K562 (cell line): ENCODE measurements at regions not wholly inside any gene's neighbourhood (a gene's known extent, or its start where the extent isn't known, plus 50 kb on each side); places are given as distances from the start of the nearest gene placed in this dataset.

Experiments
- ATAC-seq: fragments of 200-7000 bp; cut with Tn5 transposase; 3 replicates; pipeline ENCODE4 v1.9.1; 2020; ENCODE audit warnings: moderate library complexity
- BruUV-seq: library from RNA; stranded (reverse); fragments of 400-500 nt; replicated peaks from 2 replicates; lab custom pipeline; 2021; lab: Mats Ljungman, UMichigan
- CTCF ChIA-PET: fragments of 300-600 bp; formaldehyde crosslinking; extraction: SDS; loops from one replicate; lab custom pipeline; 2021; ENCODE audit warnings: low intra/inter-chr PET ratio; lab: Yijun Ruan, JAX
- POLR2A ChIA-PET: fragments of 300-600, 350-650 bp; sonication (Branson Sonifier 250); formaldehyde crosslinking; extraction: SDS; loops from one replicate; lab custom pipeline; 2021; ENCODE audit warnings: antibody characterized with exemption, inconsistent platforms; lab: Yijun Ruan, JAX
- DNase-seq, 4 experiments: peaks; one replicate each; pipeline versions ENCODE4 v3.0.0 to v3.0.0-alpha.2; 2011 to 2018; ENCODE audit warnings: low spot score in 3 of 4, mixed read lengths in 3 of 4; ENCODE audit errors: extremely low read depth in 1 of 4
- FAIRE-seq: peaks from 2 replicates; lab custom pipeline; 2011; peaks lifted over from hg19 to GRCh38; lab: Jason Lieb, UNC
- H2AFZ ChIP-seq: 2 replicates; pipeline ENCODE4 v1.6.0; 2011; ENCODE audit warnings: low read depth, low read length, control low read depth, inconsistent platforms
- H3K27ac ChIP-seq: fragments of 200-600 bp; 3 replicates; pipeline ENCODE4 v1.8.0; 2011; ENCODE audit warnings: low read depth, mild to moderate bottlenecking, control low read depth, inconsistent platforms, low read length, moderate library complexity, mixed read lengths; ENCODE audit errors: extremely low read depth
- H3K27me3 ChIP-seq, 2 experiments: fragments of 300-600 bp in 1 of 2; 2 replicates in 1 of 2; 3 replicates in 1 of 2; pipeline versions ENCODE4 v1.6.0 to v1.8.0; 2011; ENCODE audit warnings: inconsistent platforms in 2 of 2, low read length in 2 of 2, mild to moderate bottlenecking in 1 of 2, mixed read lengths in 1 of 2, moderate library complexity in 1 of 2; ENCODE audit not compliant: control insufficient read depth in 2 of 2, insufficient read depth in 2 of 2
- H3K36me3 ChIP-seq: fragments of 300-600 bp; 3 replicates; pipeline ENCODE4 v1.8.0; 2011; ENCODE audit warnings: mild to moderate bottlenecking, low read length, inconsistent platforms; ENCODE audit not compliant: control insufficient read depth, insufficient read depth
- H3K4me1 ChIP-seq, 2 experiments: fragments of 200-600 bp in 1 of 2; replicated peaks in 1 of 2; 2 replicates in 1 of 2; 3 replicates in 1 of 2; pipeline versions ENCODE4 v1.5.1 to v1.8.0; 2011; ENCODE audit warnings: inconsistent platforms in 2 of 2, low read length in 2 of 2, mild to moderate bottlenecking in 1 of 2, mixed read lengths in 1 of 2, moderate library complexity in 1 of 2; ENCODE audit not compliant: control insufficient read depth in 2 of 2, insufficient read depth in 2 of 2
- H3K4me2 ChIP-seq: 2 replicates; pipeline ENCODE4 v1.6.1; 2011; ENCODE audit warnings: low read length, control low read depth, inconsistent platforms, mixed read lengths; ENCODE audit not compliant: insufficient read depth
- H3K4me3 ChIP-seq: fragments of 200-600 bp; sonication (generic), shearing (Covaris generic); 2 replicates; pipeline ENCODE4 v1.5.1; 2016; ENCODE audit warnings: control low read depth, inconsistent platforms
- H3K79me2 ChIP-seq: fragments of 200-600 bp; 3 replicates; pipeline ENCODE4 v1.8.0; 2011; ENCODE audit warnings: low read length, inconsistent platforms; ENCODE audit not compliant: control insufficient read depth, insufficient read depth
- H3K9ac ChIP-seq, 2 experiments: 2 replicates each; pipeline versions ENCODE4 v1.6.0 to v1.6.1; 2011; ENCODE audit warnings: low read depth in 2 of 2, low read length in 2 of 2, control low read depth in 1 of 2, inconsistent platforms in 1 of 2, mild to moderate bottlenecking in 1 of 2, mixed read lengths in 1 of 2; ENCODE audit not compliant: insufficient read depth in 1 of 2
- H3K9me1 ChIP-seq: one replicate; pipeline ENCODE4 v1.6.0; 2011; ENCODE audit warnings: inconsistent platforms, mild to moderate bottlenecking, low read length, moderate library complexity; ENCODE audit not compliant: control insufficient read depth, insufficient read depth
- H3K9me3 ChIP-seq: replicated peaks from 2 replicates; pipeline ENCODE4 v1.5.1; 2011; ENCODE audit warnings: low read depth, low read length, inconsistent platforms; ENCODE audit not compliant: control insufficient read depth, insufficient read depth
- H4K20me1 ChIP-seq: replicated peaks from 2 replicates; pipeline ENCODE4 v1.6.1; 2011; ENCODE audit warnings: low read length, inconsistent platforms, mixed read lengths; ENCODE audit not compliant: control insufficient read depth, insufficient read depth
- BRF1 ChIP-seq: IDR thresholded peaks from 3 replicates; pipeline ENCODE4 v1.6.1; 2011; ENCODE audit warnings: borderline replicate concordance, mild to moderate bottlenecking; ENCODE audit not compliant: insufficient read length; ENCODE audit errors: extremely low read depth
- JUNB ChIP-seq: fragments of 450-650 bp; formaldehyde crosslinking; conservative IDR thresholded peaks from 2 replicates; pipeline ENCODE4 v1.4.0; 2020; ENCODE audit warnings: mild to moderate bottlenecking
- MAFG ChIP-seq: fragments of 450-650 bp; conservative IDR thresholded peaks from 2 replicates; pipeline ENCODE4 v1.6.1; 2016; ENCODE audit warnings: missing genetic modification characterization, missing compliant biosample characterization
- TFAM ChIP-seq: fragments of 250-450 bp; sonication (Bioruptor Pico); conservative IDR thresholded peaks from 2 replicates; pipeline ENCODE4 v1.5.0; 2021; ENCODE audit warnings: mild to moderate bottlenecking, moderate library complexity
- ZNF174 ChIP-seq: fragments of 250-450 bp; sonication (Bioruptor Pico); IDR thresholded peaks from 2 replicates; pipeline ENCODE4 v1.4.0; 2020; ENCODE audit warnings: mild to moderate bottlenecking
- ZNF75A ChIP-seq: fragments of 450-650 bp; formaldehyde crosslinking; IDR thresholded peaks from 2 replicates; pipeline ENCODE4 v1.4.0; 2020; ENCODE audit warnings: mild to moderate bottlenecking
- WGBS: fragments of 100-300 bp; shearing (Covaris generic); methylation state at CpG from one replicate; pipeline ENCODE4 v1.1.6; 2016; ENCODE audit warnings: low coverage, mixed read lengths; ENCODE audit not compliant: insufficient coverage; ENCODE audit errors: missing lambda C conversion rate; 5-methylcytosine and 5-hydroxymethylcytosine counted together
- in situ Hi-C: fragments of 300-500 bp; cut with MboI; formaldehyde crosslinking; loops from 4 replicates; pipeline ENCODE4 v1.15.0; 2018; ENCODE audit warnings: inconsistent platforms, mixed read lengths
- intact Hi-C: fragments of 100-400 bp; cut with micrococcal nuclease; formaldehyde crosslinking; loops from 2 replicates; pipeline ENCODE4 v1.14.2; 2022
- TF ChIP-seq, protein P1 (sequence below): sonication (generic); formaldehyde crosslinking; IDR thresholded peaks from 2 replicates; pipeline ENCODE4 v1.8.1; 2022; ENCODE audit warnings: missing genetic modification reagents
- TF ChIP-seq, protein P2 (sequence below): conservative IDR thresholded peaks from 2 replicates; pipeline ENCODE4 v1.6.1; 2011; ENCODE audit warnings: low read depth, mild to moderate bottlenecking, low read length; ENCODE audit not compliant: control insufficient read depth
- TF ChIP-seq, protein P3 (sequence below): fragments of 250-450 bp; sonication (Bioruptor Pico); IDR thresholded peaks from 2 replicates; pipeline ENCODE4 v1.9.0; 2021; ENCODE audit warnings: mild to moderate bottlenecking, inconsistent platforms

DNA sequence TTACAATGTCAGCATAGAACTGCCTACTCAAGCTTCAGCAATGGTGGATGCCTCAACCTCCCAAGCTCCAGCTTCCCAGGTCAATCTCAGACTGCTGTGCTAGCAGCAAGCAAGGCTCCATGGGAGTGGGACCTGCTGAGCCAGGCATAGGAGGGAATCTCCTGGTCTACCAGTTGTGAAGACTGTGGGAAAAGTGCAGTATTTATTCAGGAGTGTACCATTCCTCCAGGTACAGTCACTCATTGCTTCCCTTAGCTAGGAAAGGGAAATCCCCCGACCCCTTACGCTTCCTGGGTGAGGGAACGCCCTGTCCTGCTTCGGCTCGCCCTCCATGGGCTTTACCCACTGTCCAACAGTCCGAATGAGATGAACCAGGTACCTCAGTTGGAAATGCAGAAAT is 130.3 kb downstream of the ADCYAP1 start:
- Histone ChIP-seq H3K9ac (no peak overlapping the region), H4K20me1 (no peaks in the 10 kb centered on the region), H3K27ac (no peak overlapping the region), H3K9me3 (no peaks in the 10 kb centered on the region), H3K4me3 (no peak overlapping the region), H3K9me1 (no peaks in the 10 kb centered on the region), H2AFZ (no peak overlapping the region), H3K4me2 (no peak overlapping the region), H3K27me3 (peaks cover 0 to 4% of the 10 kb centered on the region in 2 experiments; a peak in 1 of 5 replicates), H3K36me3 (no peaks in the 10 kb centered on the region), H3K4me1 (no peaks in the 10 kb centered on the region; a peak in 1 of 5 replicates), H3K79me2 (no peaks in the 10 kb centered on the region)
- DNase-seq (no peak), ATAC-seq (no peak), FAIRE-seq (no peak)
- intact Hi-C loops (no loop called here), in situ Hi-C loops (no loop called here)
- no TSS peak for BruUV-seq
- POLR2A ChIA-PET = interaction anchor here (1.2 kb wide), 1 partner anchor 9 kb away, joined by 3 read pairs; no protein-coding TSS in a partner anchor
- TF ChIP-seq MAFG (tag) (no peak), TFAM (CRISPR knock-in tag) (no peak), ZNF174 (CRISPR knock-in tag) (no peak), ZNF75A (peak; percentile 68; the same call in 1 of the 2 replicates), JUNB (CRISPR knock-in tag) (no peak), BRF1 (no peak)
- TF ChIP-seq, protein P1, sequence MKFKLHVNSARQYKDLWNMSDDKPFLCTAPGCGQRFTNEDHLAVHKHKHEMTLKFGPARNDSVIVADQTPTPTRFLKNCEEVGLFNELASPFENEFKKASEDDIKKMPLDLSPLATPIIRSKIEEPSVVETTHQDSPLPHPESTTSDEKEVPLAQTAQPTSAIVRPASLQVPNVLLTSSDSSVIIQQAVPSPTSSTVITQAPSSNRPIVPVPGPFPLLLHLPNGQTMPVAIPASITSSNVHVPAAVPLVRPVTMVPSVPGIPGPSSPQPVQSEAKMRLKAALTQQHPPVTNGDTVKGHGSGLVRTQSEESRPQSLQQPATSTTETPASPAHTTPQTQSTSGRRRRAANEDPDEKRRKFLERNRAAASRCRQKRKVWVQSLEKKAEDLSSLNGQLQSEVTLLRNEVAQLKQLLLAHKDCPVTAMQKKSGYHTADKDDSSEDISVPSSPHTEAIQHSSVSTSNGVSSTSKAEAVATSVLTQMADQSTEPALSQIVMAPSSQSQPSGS = no peak
- TF ChIP-seq, protein P2, sequence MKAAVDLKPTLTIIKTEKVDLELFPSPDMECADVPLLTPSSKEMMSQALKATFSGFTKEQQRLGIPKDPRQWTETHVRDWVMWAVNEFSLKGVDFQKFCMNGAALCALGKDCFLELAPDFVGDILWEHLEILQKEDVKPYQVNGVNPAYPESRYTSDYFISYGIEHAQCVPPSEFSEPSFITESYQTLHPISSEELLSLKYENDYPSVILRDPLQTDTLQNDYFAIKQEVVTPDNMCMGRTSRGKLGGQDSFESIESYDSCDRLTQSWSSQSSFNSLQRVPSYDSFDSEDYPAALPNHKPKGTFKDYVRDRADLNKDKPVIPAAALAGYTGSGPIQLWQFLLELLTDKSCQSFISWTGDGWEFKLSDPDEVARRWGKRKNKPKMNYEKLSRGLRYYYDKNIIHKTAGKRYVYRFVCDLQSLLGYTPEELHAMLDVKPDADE = no peak
- TF ChIP-seq, protein P3, sequence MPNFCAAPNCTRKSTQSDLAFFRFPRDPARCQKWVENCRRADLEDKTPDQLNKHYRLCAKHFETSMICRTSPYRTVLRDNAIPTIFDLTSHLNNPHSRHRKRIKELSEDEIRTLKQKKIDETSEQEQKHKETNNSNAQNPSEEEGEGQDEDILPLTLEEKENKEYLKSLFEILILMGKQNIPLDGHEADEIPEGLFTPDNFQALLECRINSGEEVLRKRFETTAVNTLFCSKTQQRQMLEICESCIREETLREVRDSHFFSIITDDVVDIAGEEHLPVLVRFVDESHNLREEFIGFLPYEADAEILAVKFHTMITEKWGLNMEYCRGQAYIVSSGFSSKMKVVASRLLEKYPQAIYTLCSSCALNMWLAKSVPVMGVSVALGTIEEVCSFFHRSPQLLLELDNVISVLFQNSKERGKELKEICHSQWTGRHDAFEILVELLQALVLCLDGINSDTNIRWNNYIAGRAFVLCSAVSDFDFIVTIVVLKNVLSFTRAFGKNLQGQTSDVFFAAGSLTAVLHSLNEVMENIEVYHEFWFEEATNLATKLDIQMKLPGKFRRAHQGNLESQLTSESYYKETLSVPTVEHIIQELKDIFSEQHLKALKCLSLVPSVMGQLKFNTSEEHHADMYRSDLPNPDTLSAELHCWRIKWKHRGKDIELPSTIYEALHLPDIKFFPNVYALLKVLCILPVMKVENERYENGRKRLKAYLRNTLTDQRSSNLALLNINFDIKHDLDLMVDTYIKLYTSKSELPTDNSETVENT (CRISPR knock-in tag) = no peak
- CTCF ChIA-PET = no interaction called here
- 33% methylated on average over 6 of the region's 6 CpGs for WGBS
